ENCODE measurements at regions not wholly inside any gene's neighbourhood (a gene's known extent, or its start where the extent isn't known, plus 50 kb on each side); places are given as distances from the start of the nearest gene placed in this dataset.

GRCh38 chr6:3640868-3641267 is 110.6 kb downstream of the PXDC1 start:
- DNase-seq = no peak

GRCh38 chr6:3638662-3639061 is 112.9 kb downstream of the PXDC1 start:
- no peak for DNase-seq

- DNase-seq = no peak
Measured at GRCh38 chr6:3636060-3636459, 115.5 kb downstream of the PXDC1 start.

GRCh38 chr6:3635482-3635881 is 116.0 kb downstream of the PXDC1 start:
- no peak for DNase-seq

GRCh38 chr6:3634280-3634816 is 117.2 kb downstream of the PXDC1 start:
- no peak for DNase-seq

GRCh38 chr6:3633711-3634110 is 117.8 kb downstream of the PXDC1 start:
- DNase-seq = no peak

- DNase-seq = no peak
Measured at GRCh38 chr6:3631877-3632276, 119.6 kb downstream of the PXDC1 start.

- no peak for DNase-seq
Measured at GRCh38 chr6:3631186-3631585, 120.3 kb downstream of the PXDC1 start.

- no peak for DNase-seq
Measured at GRCh38 chr6:3630258-3630835, 121.2 kb downstream of the PXDC1 start.

GRCh38 chr6:3627956-3628835 is 123.3 kb downstream of the PXDC1 start:
- no peak for DNase-seq

GRCh38 chr6:3627501-3627900 is 124.0 kb downstream of the PXDC1 start:
- DNase-seq = no peak

GRCh38 chr6:3625980-3626563 is 125.4 kb downstream of the PXDC1 start:
- no peak for DNase-seq

GRCh38 chr6:3625149-3625979 is 126.1 kb downstream of the PXDC1 start:
- no peak for DNase-seq

- DNase-seq = no peak
Measured at GRCh38 chr6:3624250-3625136, 127.0 kb downstream of the PXDC1 start.

GRCh38 chr6:3623451-3624249 is 127.9 kb downstream of the PXDC1 start:
- DNase-seq = no peak

- DNase-seq = no peak
Measured at GRCh38 chr6:3621411-3621810, 130.1 kb downstream of the PXDC1 start.

- DNase-seq = no peak
Measured at GRCh38 chr6:3620937-3621336, 130.6 kb downstream of the PXDC1 start.

- no peak for DNase-seq
Measured at GRCh38 chr6:3620389-3620788, 131.1 kb downstream of the PXDC1 start.

GRCh38 chr6:3619800-3620199 is 131.7 kb downstream of the PXDC1 start:
- DNase-seq = no peak

GRCh38 chr6:3619201-3619600 is 132.3 kb downstream of the PXDC1 start:
- no peak for DNase-seq

- no peak for DNase-seq
Measured at GRCh38 chr6:3618642-3619041, 132.9 kb downstream of the PXDC1 start.

Data from SHP77 treated with DMSO at 0.1 percent for 48 hours (cell line).